ENCODE measurements at regions not wholly inside any gene's neighbourhood (a gene's known extent, or its start where the extent isn't known, plus 50 kb on each side); places are given as distances from the start of the nearest gene placed in this dataset.

GRCh38 chr3:115236496-115236895, 89.4 kb upstream of the ZBTB20 start:
- TF ChIP-seq, protein P1, sequence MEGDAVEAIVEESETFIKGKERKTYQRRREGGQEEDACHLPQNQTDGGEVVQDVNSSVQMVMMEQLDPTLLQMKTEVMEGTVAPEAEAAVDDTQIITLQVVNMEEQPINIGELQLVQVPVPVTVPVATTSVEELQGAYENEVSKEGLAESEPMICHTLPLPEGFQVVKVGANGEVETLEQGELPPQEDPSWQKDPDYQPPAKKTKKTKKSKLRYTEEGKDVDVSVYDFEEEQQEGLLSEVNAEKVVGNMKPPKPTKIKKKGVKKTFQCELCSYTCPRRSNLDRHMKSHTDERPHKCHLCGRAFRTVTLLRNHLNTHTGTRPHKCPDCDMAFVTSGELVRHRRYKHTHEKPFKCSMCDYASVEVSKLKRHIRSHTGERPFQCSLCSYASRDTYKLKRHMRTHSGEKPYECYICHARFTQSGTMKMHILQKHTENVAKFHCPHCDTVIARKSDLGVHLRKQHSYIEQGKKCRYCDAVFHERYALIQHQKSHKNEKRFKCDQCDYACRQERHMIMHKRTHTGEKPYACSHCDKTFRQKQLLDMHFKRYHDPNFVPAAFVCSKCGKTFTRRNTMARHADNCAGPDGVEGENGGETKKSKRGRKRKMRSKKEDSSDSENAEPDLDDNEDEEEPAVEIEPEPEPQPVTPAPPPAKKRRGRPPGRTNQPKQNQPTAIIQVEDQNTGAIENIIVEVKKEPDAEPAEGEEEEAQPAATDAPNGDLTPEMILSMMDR (IDR thresholded peaks at IDR 0.05; ENCODE audit: insufficient read depth, missing control alignments) = no peak
- FAIRE-seq (no peak), DNase-seq (ENCODE audit: insufficient read length, low spot score) (no peak)

GRCh38 chr3:115239717-115240116, 92.6 kb upstream of the ZBTB20 start:
- TF ChIP-seq, protein P1 (IDR thresholded peaks at IDR 0.05; ENCODE audit: insufficient read depth, missing control alignments) = no peak
- DNase-seq (ENCODE audit: insufficient read length, low spot score) (no peak), FAIRE-seq (peak; percentile 78)

- FAIRE-seq = no peak
- DNase-seq (ENCODE audit: insufficient read length, low spot score) = no peak
- TF ChIP-seq, protein P1 (IDR thresholded peaks at IDR 0.05; ENCODE audit: insufficient read depth, missing control alignments) = no peak
Observed at GRCh38 chr3:115244350-115244749, 97.3 kb upstream of the ZBTB20 start.

- no peak for FAIRE-seq
- no peak for DNase-seq (ENCODE audit: insufficient read length, low spot score)
- TF ChIP-seq, protein P1 (IDR thresholded peaks at IDR 0.05; ENCODE audit: insufficient read depth, missing control alignments) = no peak
Observed at GRCh38 chr3:115245438-115245837, 98.3 kb upstream of the ZBTB20 start.

- no peak for FAIRE-seq
- TF ChIP-seq, protein P1 (IDR thresholded peaks at IDR 0.05; ENCODE audit: insufficient read depth, missing control alignments) = no peak
- no peak for DNase-seq (ENCODE audit: insufficient read length, low spot score)
Observed at GRCh38 chr3:115245899-115246298, 98.8 kb upstream of the ZBTB20 start.

DNA sequence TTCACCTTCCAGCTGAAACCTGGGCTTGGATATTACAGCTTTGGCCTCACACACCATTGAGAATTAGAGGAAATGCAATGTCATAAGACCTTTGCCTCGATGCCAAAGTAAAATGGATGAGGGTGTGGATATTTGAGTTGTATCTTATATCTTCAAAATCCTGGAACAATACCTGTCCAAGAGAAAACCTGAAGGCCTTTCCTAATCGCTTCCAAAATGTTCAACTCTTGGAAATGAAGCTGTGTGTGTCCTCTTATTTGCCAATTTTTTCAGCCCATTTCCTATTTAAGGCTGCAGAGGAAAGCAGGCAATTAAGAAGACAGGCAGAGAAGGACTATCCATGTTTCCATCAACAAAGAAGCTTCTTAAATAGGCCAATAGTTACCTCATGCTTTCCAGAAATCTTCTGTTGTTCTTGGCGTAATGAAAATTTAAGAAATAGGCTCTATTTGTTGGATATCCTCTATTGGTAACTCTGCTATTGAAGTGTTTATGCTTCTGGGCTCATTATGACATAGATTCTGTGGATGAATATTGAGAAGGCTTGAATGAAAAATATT, 99.5 kb upstream of the ZBTB20 start:
- TF ChIP-seq, protein P1 (IDR thresholded peaks at IDR 0.05; ENCODE audit: insufficient read depth, missing control alignments) = no peak
- DNase-seq (ENCODE audit: insufficient read length, low spot score) (no peak), FAIRE-seq (no peak)

GRCh38 chr3:115248274-115248673, 101.2 kb upstream of the ZBTB20 start:
- FAIRE-seq = no peak
- TF ChIP-seq, protein P1 (IDR thresholded peaks at IDR 0.05; ENCODE audit: insufficient read depth, missing control alignments) = no peak
- no peak for DNase-seq (ENCODE audit: insufficient read length, low spot score)

Data from D721Med (cell line).